ENCODE measurements at regions not wholly inside any gene's neighbourhood (a gene's known extent, or its start where the extent isn't known, plus 50 kb on each side); places are given as distances from the start of the nearest gene placed in this dataset.

- TF ChIP-seq E2F5 (CRISPR knock-in tag; IDR thresholded peaks at IDR 0.05) = no peak
- TF ChIP-seq CTCF (IDR thresholded peaks at IDR 0.05) = no peak
- TF ChIP-seq ATF2 (CRISPR knock-in tag; IDR thresholded peaks at IDR 0.05; ENCODE audit: borderline replicate concordance, low read depth) = no peak
- TF ChIP-seq ZNF512 (CRISPR knock-in tag; IDR thresholded peaks at IDR 0.05; ENCODE audit: borderline replicate concordance) = no peak
- TF ChIP-seq MAX (CRISPR knock-in tag; IDR thresholded peaks at IDR 0.05) = no peak
- TF ChIP-seq FOXK1 (CRISPR knock-in tag; IDR thresholded peaks at IDR 0.05) = no peak
- no peak for TF ChIP-seq ESRRA (CRISPR knock-in tag; IDR thresholded peaks at IDR 0.05; ENCODE audit: borderline replicate concordance)
- TF ChIP-seq JUN (CRISPR knock-in tag; IDR thresholded peaks at IDR 0.05) = no peak
- TF ChIP-seq TEAD1 (CRISPR knock-in tag; IDR thresholded peaks at IDR 0.05) = no peak
- TF ChIP-seq MXD4 (CRISPR knock-in tag; IDR thresholded peaks at IDR 0.05; ENCODE audit: borderline replicate concordance) = no peak
- no peak for TF ChIP-seq CBFB (CRISPR knock-in tag; IDR thresholded peaks at IDR 0.05; ENCODE audit: low read depth)
- no peak for TF ChIP-seq ZBTB21 (CRISPR knock-in tag; IDR thresholded peaks at IDR 0.05; ENCODE audit: borderline replicate concordance)
- no peak for TF ChIP-seq ELF4 (CRISPR knock-in tag; IDR thresholded peaks at IDR 0.05; ENCODE audit: low read depth)
Observed at GRCh38 chr7:131225619-131226513, 101.8 kb upstream of the MKLN1 start.

All from WTC11 (cell line).